Nephron (organoid): ENCODE measurements at regions not wholly inside any gene's neighbourhood (a gene's known extent, or its start where the extent isn't known, plus 50 kb on each side); places are given as distances from the start of the nearest gene placed in this dataset.
A peak's percentile ranks its signal among the peaks of the same experiment; 100 is the strongest.

Source experiments
- H3K27ac Mint-ChIP-seq, 3 experiments: 2 replicates each; pipeline ENCODE4 v1.8.0; 2020; ENCODE audit warnings: mixed read lengths in 3 of 3, mild to moderate bottlenecking in 2 of 3, moderate library complexity in 1 of 3
- H3K27me3 Mint-ChIP-seq: 2 replicates; pipeline ENCODE4 v1.8.0; 2021; ENCODE audit warnings: low read depth, mild to moderate bottlenecking, moderate library complexity, mixed read lengths
- H3K36me3 Mint-ChIP-seq: 2 replicates; pipeline ENCODE4 v1.8.0; 2020; ENCODE audit warnings: low read depth, mixed read lengths
- H3K4me1 Mint-ChIP-seq: 2 replicates; pipeline ENCODE4 v1.8.0; 2020; ENCODE audit warnings: mixed read lengths
- H3K4me3 Mint-ChIP-seq, 3 experiments: 2 replicates each; pipeline ENCODE4 v1.8.0; 2020; ENCODE audit warnings: mild to moderate bottlenecking in 3 of 3, mixed read lengths in 3 of 3, moderate library complexity in 2 of 3
- H3K9me3 Mint-ChIP-seq: 2 replicates; pipeline ENCODE4 v1.8.0; 2020; ENCODE audit warnings: mixed read lengths
- TF ChIP-seq, protein P1 (sequence below), 3 experiments: fragments of 200-600 bp; sonication (generic); IDR thresholded peaks; one replicate each; pipeline ENCODE4 v1.5.0; 2021; ENCODE audit warnings: antibody characterized with exemption in 3 of 3; ENCODE audit not compliant: unreplicated experiment in 3 of 3

DNA sequence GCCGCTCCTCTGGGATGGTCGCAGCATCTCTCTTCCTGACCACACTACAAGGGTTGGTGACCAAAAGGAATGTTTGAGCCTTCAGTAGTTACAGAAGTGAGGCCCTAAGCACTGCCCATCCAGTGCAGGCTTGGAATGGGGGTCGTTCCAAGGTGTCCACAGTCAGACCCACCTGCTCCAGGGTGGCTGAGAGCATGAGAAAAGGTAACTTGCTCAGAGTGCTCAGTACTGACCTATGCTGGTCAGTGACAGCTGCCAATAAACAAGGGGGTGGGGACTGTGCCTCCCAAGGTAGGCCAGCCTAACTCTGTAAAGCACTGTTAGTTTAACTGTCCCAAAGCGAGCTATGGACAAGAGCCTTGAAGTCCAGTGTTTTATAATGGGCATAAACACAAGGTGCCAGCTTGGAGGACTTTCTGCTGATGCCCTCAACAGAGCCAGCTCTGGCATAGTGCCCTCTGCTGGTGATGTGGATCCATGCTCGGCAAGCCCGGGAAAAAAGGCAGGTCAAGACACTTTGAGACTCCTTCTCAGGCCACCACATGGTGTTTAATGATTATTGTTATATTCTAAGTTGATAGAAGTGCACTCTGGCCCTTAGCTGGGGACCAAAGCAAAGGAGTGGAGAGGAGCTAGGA is 78.1 kb upstream of the DNAH14 start:
- Mint-ChIP-seq H3K9me3 (no peaks in the 10 kb centered on the region), H3K27ac (no peak overlapping the region), H3K27me3 (peaks cover 10% of the 10 kb centered on the region), H3K4me1 (peaks cover 6% of the 10 kb centered on the region), H3K36me3 (no peaks in the 10 kb centered on the region), H3K4me3 (no peak overlapping the region)
- TF ChIP-seq, protein P1, sequence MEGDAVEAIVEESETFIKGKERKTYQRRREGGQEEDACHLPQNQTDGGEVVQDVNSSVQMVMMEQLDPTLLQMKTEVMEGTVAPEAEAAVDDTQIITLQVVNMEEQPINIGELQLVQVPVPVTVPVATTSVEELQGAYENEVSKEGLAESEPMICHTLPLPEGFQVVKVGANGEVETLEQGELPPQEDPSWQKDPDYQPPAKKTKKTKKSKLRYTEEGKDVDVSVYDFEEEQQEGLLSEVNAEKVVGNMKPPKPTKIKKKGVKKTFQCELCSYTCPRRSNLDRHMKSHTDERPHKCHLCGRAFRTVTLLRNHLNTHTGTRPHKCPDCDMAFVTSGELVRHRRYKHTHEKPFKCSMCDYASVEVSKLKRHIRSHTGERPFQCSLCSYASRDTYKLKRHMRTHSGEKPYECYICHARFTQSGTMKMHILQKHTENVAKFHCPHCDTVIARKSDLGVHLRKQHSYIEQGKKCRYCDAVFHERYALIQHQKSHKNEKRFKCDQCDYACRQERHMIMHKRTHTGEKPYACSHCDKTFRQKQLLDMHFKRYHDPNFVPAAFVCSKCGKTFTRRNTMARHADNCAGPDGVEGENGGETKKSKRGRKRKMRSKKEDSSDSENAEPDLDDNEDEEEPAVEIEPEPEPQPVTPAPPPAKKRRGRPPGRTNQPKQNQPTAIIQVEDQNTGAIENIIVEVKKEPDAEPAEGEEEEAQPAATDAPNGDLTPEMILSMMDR (IDR thresholded peaks at IDR 0.05; ENCODE audit: unreplicated experiment in 3 of 3), result peak; percentile 43 to 63 (median 53)

DNA sequence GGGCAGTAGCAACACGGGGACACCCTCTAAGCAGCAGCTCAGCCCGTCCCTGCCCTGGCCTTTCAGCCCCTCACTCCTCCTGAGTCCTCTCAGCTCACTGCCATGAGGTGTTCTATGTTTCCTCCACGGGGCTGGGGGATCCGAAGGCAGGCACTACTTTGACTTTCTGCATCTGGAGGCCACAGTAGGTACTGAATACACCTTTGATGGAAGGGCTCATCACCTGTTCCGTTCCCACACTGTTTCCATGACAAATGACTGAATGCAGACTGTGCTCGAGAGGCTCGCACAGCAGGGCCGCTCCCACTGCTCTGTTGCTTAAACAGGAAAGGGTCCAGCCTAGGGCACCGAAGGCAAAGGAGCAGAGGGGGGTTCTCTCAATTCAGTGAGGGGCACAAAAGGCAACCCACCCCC is 77.6 kb upstream of the DNAH14 start:
- TF ChIP-seq, protein P1 (IDR thresholded peaks at IDR 0.05; ENCODE audit: unreplicated experiment in 3 of 3), result peak in 1 of 3 experiments; percentile 9
- H3K36me3 Mint-ChIP-seq, result no peaks in the 10 kb centered on the region

DNA sequence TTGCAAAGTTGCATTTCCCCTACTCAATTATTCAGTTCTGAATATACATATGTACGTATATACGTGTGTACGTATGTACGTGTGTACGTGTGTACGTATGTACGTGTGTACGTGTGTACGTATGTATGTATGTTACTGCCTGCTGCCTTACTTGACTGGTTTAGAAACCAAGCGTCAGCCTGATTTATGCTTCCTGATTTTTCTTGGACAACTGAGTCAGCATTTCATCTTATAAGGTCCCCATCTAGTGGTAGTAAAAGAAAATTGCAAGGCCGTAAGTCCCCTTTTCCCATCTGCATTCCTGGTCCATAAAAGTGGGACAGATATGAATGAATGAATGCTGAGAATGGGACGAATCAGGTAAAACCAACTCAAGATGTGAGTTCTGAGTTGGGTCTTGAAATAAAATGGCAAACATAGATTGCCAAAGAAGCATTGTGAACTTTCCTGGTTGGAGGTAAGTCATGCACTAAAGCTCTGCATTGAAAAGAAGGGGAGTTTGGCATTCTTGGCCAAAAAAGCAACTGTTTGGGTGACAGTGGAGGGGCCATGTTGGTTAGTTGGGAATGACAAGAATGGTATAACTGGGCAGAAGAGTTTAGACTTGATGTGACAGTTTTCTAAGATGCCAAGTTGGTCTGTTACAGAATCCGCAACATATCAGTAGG is 76.4 kb upstream of the DNAH14 start:
- Mint-ChIP-seq H3K27ac (no peak overlapping the region), H3K36me3 (no peaks in the 10 kb centered on the region), H3K27me3 (peaks cover 10% of the 10 kb centered on the region), H3K9me3 (peaks cover 2% of the 10 kb centered on the region), H3K4me3 (no peak overlapping the region), H3K4me1 (peaks cover 6% of the 10 kb centered on the region)
- TF ChIP-seq, protein P1 (IDR thresholded peaks at IDR 0.05; ENCODE audit: unreplicated experiment in 3 of 3), result peak; percentile 69 to 80 (median 69)

More for the DNA sequence above, 77.6 kb upstream of the DNAH14 start:
- Mint-ChIP-seq H3K27ac (no peak overlapping the region), H3K27me3 (peaks cover 10% of the 10 kb centered on the region), H3K9me3 (no peaks in the 10 kb centered on the region), H3K4me3 (no peak overlapping the region), H3K4me1 (peaks cover 6% of the 10 kb centered on the region)

DNA sequence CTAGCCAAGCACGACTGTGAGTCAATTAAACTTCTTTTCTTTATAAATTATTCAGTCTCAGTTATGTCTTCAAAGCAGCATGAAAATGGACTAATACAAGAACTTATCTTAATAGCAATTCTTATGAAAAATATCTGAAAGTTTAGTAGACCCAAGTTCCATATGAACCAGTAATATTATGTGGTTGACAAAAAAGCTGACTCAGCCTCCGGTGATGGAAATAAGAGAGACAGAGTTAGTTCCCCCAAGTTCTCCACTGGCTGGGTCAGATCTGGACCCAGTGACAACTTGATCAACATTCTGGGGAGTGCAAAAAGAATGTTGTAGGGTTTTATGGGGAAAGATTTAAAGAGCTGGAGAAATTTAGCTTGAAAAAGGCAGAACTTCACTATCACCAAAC is 72.5 kb upstream of the DNAH14 start:
- no peak overlapping the region for H3K27ac Mint-ChIP-seq
- no peaks in the 10 kb centered on the region for H3K36me3 Mint-ChIP-seq
- H3K27me3 Mint-ChIP-seq, result peaks cover 5% of the 10 kb centered on the region
- TF ChIP-seq, protein P1 (IDR thresholded peaks at IDR 0.05; ENCODE audit: unreplicated experiment in 3 of 3), result no peak
- H3K9me3 Mint-ChIP-seq, result peaks cover 2% of the 10 kb centered on the region
- no peak overlapping the region for H3K4me3 Mint-ChIP-seq
- H3K4me1 Mint-ChIP-seq, result peaks cover 19% of the 10 kb centered on the region

GRCh38 chr1:224859651-224860050 is 69.8 kb upstream of the DNAH14 start:
- Mint-ChIP-seq H3K9me3 (peaks cover 10% of the 10 kb centered on the region), H3K27me3 (peaks cover 6% of the 10 kb centered on the region), H3K4me3 (no peak overlapping the region), H3K4me1 (peaks cover 13% of the 10 kb centered on the region), H3K27ac (no peak overlapping the region), H3K36me3 (no peaks in the 10 kb centered on the region)
- TF ChIP-seq, protein P1 (IDR thresholded peaks at IDR 0.05; ENCODE audit: unreplicated experiment in 3 of 3), result no peak
